A673 (cell line): ENCODE measurements at regions not wholly inside any gene's neighbourhood (a gene's known extent, or its start where the extent isn't known, plus 50 kb on each side); places are given as distances from the start of the nearest gene placed in this dataset.

Experiments
- BruUV-seq: library from RNA; stranded (reverse); fragments of 400-500 nt; replicated peaks from 2 replicates; lab custom pipeline; 2021; lab: Mats Ljungman, UMichigan
- CTCF ChIA-PET: fragments of 300-600 bp; sonication (Branson Sonifier 250); formaldehyde crosslinking; loops from one replicate; lab custom pipeline; 2022; ENCODE audit warnings: antibody characterized with exemption; lab: Charles Lee
- POLR2A ChIA-PET: fragments of 300-600 bp; sonication (Branson Sonifier 250); formaldehyde crosslinking; loops from one replicate; lab custom pipeline; 2022; ENCODE audit warnings: antibody characterized with exemption; ENCODE audit not compliant: low non-redundant PET; lab: Charles Lee
- DNase-seq: peaks from one replicate; pipeline ENCODE4 v3.0.0-alpha.2; 2015; ENCODE audit warnings: low spot score
- H3K27ac ChIP-seq: fragments of 200-600 bp; sonication (generic); 2 replicates; pipeline ENCODE4 v1.5.1; 2016; ENCODE audit warnings: mixed run types, low read depth, mild to moderate bottlenecking, mixed read lengths, antibody characterized with exemption, low read length; ENCODE audit not compliant: poor library complexity, severe bottlenecking
- H3K27me3 ChIP-seq: fragments of 200-600 bp; sonication (generic); replicated peaks from 2 replicates; pipeline ENCODE4 v1.6.1; 2017; ENCODE audit warnings: mixed run types, low read depth, mild to moderate bottlenecking, mixed read lengths, antibody characterized with exemption, low read length; ENCODE audit not compliant: insufficient read depth, poor library complexity
- H3K36me3 ChIP-seq: fragments of 200-600 bp; sonication (generic); 2 replicates; pipeline ENCODE4 v1.6.1; 2016; ENCODE audit warnings: mixed run types, mild to moderate bottlenecking, mixed read lengths, antibody characterized with exemption, low read length; ENCODE audit not compliant: insufficient read depth, poor library complexity, severe bottlenecking
- H3K4me1 ChIP-seq: fragments of 200-600 bp; sonication (generic); 2 replicates; pipeline ENCODE4 v1.6.1; 2017; ENCODE audit warnings: mixed run types, mild to moderate bottlenecking, mixed read lengths, antibody characterized with exemption, low read length; ENCODE audit not compliant: insufficient read depth, poor library complexity, severe bottlenecking
- H3K4me3 ChIP-seq: fragments of 200-600 bp; sonication (generic); 2 replicates; pipeline ENCODE4 v1.5.1; 2016; ENCODE audit warnings: low read depth, mixed run types, mild to moderate bottlenecking, mixed read lengths, low read length; ENCODE audit not compliant: poor library complexity, severe bottlenecking
- H3K9me3 ChIP-seq: fragments of 200-600 bp; sonication (generic); 2 replicates; pipeline ENCODE4 v1.6.1; 2016; ENCODE audit warnings: mixed run types, low read depth, mild to moderate bottlenecking, mixed read lengths, antibody characterized with exemption, low read length; ENCODE audit not compliant: poor library complexity, severe bottlenecking
- EZH2 ChIP-seq: fragments of 200-600 bp; sonication (generic); IDR thresholded peaks from 2 replicates; pipeline ENCODE4 v1.6.1; 2017; ENCODE audit warnings: borderline replicate concordance, low read depth, mild to moderate bottlenecking, mixed read lengths, antibody characterized with exemption, low read length; ENCODE audit not compliant: poor library complexity, severe bottlenecking
- intact Hi-C: fragments of 100-400 bp; cut with micrococcal nuclease; formaldehyde crosslinking; loops from one replicate; pipeline ENCODE4 v1.10.0; 2022; ENCODE audit not compliant: unreplicated experiment
- TF ChIP-seq, protein P1 (sequence below): fragments of 300-800, 200-600 bp; sonication (generic); conservative IDR thresholded peaks from 2 replicates; pipeline ENCODE4 v1.5.1; 2017; ENCODE audit warnings: low read depth, mild to moderate bottlenecking, antibody characterized with exemption, low read length, moderate library complexity, mixed read lengths

- H3K4me1 ChIP-seq, result no peaks in the 10 kb centered on the region
- intact Hi-C loops, result no loop called here
- no peaks in the 10 kb centered on the region for H3K27me3 ChIP-seq
- ChIA-PET POLR2A (no interaction called here), CTCF (interaction anchor here (1.0 kb wide), 1 partner anchor 216 kb away, joined by 3 read pairs; no protein-coding TSS in a partner anchor)
- no TSS peak for BruUV-seq
- DNase-seq, result no peak
- H3K27ac ChIP-seq, result no peak overlapping the region
- H3K9me3 ChIP-seq, result no peaks in the 10 kb centered on the region
- no peak overlapping the region for H3K4me3 ChIP-seq
- H3K36me3 ChIP-seq, result no peaks in the 10 kb centered on the region
- no peak for TF ChIP-seq EZH2
- TF ChIP-seq, protein P1, sequence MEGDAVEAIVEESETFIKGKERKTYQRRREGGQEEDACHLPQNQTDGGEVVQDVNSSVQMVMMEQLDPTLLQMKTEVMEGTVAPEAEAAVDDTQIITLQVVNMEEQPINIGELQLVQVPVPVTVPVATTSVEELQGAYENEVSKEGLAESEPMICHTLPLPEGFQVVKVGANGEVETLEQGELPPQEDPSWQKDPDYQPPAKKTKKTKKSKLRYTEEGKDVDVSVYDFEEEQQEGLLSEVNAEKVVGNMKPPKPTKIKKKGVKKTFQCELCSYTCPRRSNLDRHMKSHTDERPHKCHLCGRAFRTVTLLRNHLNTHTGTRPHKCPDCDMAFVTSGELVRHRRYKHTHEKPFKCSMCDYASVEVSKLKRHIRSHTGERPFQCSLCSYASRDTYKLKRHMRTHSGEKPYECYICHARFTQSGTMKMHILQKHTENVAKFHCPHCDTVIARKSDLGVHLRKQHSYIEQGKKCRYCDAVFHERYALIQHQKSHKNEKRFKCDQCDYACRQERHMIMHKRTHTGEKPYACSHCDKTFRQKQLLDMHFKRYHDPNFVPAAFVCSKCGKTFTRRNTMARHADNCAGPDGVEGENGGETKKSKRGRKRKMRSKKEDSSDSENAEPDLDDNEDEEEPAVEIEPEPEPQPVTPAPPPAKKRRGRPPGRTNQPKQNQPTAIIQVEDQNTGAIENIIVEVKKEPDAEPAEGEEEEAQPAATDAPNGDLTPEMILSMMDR, result no peak
Observed at GRCh38 chr4:81687471-81687870, 215.8 kb upstream of the RASGEF1B start.

- Histone ChIP-seq H3K36me3 (no peaks in the 10 kb centered on the region), H3K4me1 (no peaks in the 10 kb centered on the region), H3K9me3 (no peaks in the 10 kb centered on the region), H3K4me3 (no peak overlapping the region), H3K27me3 (no peaks in the 10 kb centered on the region), H3K27ac (no peak overlapping the region)
- no TSS peak for BruUV-seq
- TF ChIP-seq EZH2, result no peak
- TF ChIP-seq, protein P1, result no peak
- intact Hi-C loops, result no loop called here
- DNase-seq, result no peak
- CTCF ChIA-PET, result no interaction called here
- POLR2A ChIA-PET, result no interaction called here
Observed at GRCh38 chr4:81685104-81685503, 213.4 kb upstream of the RASGEF1B start.

DNA sequence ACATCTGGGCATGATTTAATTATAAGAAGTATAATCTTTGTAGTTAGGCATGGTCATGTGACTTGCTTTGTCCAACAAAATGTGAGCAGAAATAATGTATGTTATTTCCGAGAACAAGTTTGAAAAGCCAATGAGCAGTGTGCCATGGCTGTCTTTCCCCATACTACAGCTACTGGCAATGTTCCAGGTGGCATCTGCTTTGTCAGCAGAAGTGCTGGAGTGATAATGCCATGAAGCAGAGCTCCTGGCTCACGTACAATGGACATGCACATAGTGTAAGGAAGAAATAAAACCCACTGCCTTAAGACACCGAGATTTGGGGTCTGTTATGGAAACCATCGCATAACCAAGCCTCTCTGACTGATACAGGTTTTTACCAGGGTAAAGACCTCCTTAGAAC lies 212.6 kb upstream of the RASGEF1B start:
- H3K27me3 ChIP-seq, result no peaks in the 10 kb centered on the region
- intact Hi-C loops, result no loop called here
- H3K9me3 ChIP-seq, result no peaks in the 10 kb centered on the region
- no peak for TF ChIP-seq EZH2
- TF ChIP-seq, protein P1, result no peak
- ChIA-PET CTCF (no interaction called here), POLR2A (no interaction called here)
- H3K4me3 ChIP-seq, result no peak overlapping the region
- DNase-seq, result peak; percentile 12
- H3K27ac ChIP-seq, result no peak overlapping the region
- BruUV-seq, result no TSS peak
- no peaks in the 10 kb centered on the region for H3K36me3 ChIP-seq
- no peaks in the 10 kb centered on the region for H3K4me1 ChIP-seq
